NCI-H1694 (cell line): ENCODE measurements at regions not wholly inside any gene's neighbourhood (a gene's known extent, or its start where the extent isn't known, plus 50 kb on each side); places are given as distances from the start of the nearest gene placed in this dataset.

Source experiments
- DNase-seq: peaks from one replicate; lab custom pipeline; 2025; lab: John Stamatoyannopoulos, UW

DNA sequence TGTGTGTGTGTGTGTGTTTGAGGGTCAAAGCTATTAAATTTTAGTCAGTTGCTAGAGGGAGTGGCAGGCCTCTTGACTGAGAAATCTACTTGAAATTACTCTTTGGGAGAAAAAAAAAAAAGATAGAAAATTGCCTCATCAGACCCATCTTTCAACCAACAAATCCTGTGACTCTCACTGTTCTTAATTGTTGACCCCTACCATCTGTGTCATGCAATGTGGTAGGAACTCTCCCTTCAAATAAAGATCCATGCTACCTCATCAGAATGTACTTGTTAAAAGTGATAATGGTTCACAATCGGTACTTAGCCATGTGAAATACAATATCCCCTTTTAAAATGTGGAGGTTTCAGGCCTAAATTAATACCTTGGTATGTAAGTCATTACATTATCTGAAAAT lies 670.8 kb upstream of the FANCL start:
- no peak for DNase-seq

DNA sequence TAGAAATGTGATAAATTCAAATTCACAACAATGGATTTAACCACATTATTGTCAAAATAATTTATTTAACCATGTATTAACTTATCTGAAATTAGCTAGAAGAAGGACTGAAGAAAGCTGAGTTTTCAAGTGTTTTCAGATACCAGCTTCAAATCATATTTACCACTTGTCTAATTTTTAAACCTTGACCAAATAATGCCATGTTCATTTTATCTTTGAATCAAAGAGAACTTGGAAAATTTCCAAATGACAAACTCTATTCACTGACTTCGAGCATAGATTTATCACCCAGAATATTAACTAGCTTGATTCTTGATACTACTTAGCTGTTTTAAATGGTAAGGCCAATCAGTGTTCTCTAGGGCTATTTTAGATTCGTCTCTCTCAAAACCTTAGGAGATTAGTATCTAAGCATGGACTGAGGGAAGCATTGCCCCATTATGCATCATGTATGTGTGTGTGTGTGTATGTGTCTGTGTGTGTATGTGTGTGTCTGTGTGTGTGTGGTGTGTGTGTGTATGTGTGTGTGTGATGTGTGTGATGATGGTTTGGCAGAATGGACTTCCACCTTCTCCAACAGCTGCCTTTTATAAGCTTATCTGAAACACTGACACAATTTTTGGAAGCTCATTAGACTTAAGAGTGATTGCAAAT lies 667.5 kb upstream of the FANCL start:
- DNase-seq: no peak

DNA sequence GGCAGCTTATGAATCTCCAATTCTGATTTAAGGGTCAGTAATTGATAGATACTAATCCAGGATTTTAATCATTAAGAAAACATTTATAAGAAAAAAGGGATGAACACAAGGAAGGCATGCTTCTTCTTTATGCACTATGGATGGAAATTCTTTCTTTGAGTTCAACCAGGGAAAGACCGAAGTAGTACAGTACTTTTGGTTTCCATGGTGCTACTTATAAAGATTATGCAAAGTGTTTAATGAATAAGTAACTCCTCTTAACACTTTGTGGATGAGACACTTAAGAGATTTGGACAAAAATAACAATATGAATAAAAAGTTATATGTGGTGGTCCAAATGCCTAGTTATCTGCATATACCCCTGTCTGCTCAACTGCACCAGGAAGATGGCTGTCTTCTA lies 666.5 kb upstream of the FANCL start:
- no peak for DNase-seq

DNA sequence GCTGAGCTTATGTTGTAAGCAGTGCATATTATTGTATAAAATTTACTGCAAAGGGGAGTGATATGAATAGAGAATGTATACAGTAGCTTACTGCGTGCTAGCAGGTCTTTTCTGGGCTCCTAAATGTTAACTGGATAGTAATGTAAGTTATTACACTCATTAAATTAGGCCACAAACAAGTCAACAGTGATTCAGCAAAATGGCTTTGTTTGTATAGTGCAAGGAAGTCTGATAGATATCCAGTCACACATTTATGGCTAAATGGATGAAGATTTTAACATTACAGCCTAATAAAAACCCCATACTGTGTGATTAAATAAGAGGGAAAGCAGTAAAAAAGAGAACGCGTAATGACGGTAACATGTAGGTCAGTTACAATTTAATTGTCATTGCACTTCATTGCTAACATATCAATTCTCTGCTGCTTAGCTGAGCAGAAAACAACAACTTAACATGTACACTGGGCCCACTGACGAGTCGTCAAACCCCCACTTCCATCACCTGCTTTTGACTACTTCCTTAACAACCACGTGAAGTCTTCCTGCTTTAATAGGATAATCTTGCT lies 665.0 kb upstream of the FANCL start:
- no peak for DNase-seq

DNA sequence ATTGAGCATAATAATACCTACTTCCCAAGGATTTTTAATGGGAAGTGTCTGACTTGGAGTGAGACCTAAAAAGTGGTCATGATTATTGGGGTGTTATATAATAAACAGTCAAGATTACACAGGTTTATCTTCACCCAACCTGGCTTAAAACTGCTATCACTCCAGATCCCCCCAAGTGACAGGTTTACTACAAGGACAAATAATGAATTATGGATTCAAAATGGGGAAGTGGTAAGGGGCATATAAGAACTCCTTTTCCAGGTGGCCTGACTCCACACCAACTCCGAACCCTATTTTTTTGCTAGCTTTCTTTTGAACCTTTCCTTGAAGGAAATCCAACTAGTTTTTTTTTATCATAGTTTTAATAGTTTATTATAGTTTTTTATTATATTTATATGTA lies 663.0 kb upstream of the FANCL start:
- DNase-seq: no peak

DNA sequence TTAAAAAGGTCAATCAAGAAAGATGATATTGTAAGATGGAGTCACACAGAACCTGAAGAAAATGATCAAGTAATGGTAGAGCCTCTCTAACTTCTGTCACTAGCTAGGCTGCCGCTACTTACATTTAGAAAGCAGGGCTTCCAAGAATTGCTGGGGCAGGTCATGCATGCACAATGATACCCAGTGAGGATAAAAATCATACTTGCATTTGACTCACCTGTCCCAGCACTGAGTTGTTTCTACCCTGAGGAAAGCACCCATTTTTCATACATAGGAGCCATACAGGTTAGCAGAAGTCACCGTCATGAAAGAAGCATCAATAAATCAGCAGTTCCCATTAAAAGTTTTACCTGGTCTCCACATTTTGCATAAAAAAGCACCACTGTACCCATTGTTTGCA lies 662.3 kb upstream of the FANCL start:
- DNase-seq: no peak

DNA sequence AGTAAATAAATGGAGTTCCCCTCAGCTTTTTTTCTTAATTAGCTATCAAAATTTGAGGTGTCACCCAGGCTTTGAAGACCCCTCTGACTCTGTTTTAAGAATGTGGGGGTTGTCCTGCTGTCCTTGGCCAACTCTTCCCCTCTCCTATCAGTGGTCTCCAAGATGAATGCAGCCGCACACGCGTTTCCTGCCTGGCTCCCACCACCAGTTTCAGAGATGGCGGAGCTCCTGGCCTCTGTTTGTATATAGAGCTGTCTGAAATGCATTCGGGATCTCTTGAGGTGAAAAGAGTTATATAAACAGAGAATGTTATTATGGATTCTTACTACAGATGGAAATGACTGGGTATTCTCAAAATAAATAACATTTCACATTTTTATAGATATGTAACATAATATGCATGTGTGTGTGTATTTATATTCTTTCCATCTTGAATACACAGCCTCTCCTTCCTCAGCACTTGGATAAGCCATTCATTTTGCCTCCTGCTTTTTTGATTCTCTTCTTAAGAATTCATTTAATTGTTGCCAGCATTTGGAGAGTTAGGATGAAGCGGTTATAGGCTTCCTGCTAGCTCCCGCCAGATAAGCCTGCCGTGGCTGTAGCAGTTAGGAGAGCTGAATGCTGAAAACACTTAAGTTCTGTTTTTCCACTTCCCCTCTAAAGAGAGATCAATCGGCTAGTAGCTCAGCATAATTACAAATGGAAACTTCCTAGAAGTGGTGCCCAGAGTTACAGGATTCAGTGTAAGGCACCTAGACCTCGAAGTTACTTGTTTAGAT lies 659.3 kb upstream of the FANCL start:
- DNase-seq: no peak

DNA sequence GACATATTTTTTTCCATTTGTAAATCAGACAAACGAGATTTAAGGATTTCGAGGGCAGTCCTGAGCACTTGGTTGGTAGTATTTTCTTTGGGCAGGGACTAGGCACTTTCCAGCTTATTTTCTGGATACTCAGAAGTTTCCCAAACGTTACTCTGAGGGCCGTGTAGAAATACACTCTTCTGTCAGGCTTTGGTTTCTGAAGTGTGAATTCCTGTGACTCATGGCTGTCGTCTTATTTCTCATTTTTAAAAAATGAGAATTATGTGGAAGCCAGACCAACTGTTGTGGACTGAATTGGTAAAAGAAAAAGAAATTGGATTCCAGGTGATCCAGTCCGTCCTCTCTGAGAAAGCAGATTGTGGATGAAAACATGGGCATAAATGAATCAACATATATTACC lies 658.6 kb upstream of the FANCL start:
- DNase-seq: no peak

DNA sequence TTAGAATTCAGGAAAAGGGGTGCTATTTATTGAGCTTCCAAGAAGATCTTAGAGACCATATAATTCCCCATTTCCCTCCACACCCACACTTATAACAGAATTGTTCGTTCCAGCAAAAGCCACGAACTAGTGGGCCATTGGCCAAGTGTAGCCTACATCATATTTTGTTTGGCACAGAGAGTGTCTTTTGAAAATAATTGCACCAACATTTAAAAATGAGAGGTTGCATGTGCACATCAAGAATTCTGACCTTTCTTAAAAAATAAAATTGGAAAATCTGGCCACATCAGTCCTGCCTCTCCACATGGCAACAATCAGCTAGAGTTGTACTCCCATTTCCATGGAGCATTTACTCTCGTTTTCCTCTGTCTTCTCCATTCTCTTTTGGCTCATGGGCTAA lies 655.5 kb upstream of the FANCL start:
- DNase-seq: no peak

DNA sequence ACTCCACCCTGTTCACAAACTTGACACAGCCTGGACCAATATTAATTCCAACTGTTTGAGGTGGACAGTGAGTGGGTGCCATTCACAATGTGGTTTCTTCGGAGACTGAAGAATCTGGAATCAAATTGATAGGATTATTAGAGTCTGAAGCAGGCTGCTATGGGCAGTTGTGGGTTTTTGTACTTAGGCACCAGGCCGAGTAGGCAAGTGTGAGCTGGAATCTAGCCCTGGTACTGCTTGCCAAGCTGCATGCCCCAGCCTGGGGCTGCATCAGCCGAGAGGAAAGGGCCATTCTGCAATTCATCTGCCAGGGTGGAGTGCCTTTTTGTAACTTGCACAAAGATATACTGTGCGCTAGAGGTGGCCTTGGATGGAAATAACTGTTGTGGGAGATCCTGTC lies 654.7 kb upstream of the FANCL start:
- peak; percentile 34 for DNase-seq

DNA sequence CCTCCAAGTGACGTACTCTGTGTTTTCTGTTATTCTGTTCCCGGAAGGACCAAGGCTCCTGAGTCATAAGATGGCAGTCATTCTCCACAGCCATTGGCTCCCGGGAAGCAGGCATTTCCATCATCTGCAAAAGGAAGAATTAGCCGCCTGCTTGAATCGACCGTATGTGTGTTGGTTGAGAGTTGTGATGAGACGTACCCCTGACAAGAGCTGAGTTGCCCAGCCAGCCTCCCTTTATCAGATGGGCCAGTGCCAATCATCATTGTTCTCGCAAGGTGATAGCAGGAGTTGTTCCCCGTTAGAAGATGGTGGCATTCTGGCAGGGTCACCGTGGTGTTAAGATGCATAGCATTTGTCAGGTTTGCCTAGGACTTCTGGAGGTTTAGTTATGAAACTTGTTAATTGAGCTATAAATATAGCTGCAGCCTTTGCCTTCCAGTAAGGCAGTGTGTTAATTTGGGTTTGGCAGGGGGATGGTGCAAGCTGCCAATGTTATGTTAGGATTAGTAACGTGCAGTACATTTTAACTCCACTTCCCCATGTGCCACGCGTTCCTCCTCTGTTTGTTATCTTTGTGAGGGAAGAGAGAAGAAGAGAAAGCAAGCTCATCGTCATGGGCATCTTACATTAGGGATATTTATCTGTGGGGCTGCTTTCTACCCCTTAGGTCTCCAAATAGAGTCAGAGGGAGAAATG lies 652.7 kb upstream of the FANCL start:
- peak; percentile 65 for DNase-seq

DNA sequence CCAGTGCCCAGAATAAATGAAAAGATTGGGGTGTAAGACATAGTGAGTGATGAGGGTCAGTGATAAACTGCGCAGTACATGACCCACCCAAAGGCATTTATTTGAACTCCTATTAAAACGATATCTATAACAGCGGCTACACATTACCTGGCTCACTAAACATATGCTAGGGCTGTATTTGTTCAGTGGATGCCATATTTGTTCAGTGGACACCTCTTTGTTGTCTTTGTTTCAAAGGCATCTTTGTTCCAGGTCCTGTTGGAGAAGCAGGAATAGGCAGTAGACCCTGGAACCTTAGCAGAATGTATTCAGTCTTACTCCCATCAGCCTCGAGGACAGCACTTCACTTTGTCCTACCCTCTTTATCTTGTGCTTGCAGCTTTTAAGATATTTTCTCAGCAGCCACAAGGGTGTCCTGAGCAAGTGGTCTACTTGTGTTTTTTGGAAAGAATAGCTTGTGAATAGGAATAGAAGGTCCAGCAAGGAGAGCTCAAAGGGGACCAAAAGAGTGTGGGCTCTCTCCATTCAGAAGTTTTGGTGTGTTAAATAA lies 650.8 kb upstream of the FANCL start:
- no peak for DNase-seq

DNA sequence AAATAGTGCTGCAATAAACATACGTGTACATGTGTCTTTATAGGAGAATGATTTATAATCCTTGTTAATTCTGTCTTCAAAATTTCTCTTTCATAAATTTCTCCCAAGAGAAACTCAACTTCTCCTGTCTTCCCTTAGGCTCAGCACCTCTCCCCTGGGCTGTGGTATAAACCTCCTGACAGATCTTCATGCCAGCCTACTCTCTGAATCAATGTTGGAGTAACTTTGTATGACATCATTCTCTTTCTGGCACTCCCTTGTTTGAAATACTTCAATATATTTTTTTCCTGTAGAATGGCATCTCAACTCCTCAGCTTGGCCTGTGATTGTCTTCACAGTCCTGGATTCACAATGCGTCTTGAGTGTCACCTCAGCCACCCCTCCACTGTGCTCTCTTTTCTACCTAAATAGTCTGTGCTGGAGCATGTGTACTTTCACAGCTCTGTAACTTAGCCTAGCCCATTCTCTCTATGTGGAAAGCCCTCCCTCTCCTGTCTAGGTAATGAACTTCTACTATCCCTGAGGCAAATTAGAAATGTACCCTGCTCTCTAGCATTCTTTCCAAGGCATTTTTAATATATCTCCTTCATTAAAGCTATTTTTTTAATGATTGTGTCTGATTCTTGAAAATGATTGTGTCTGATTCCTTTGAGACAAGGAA lies 649.9 kb upstream of the FANCL start:
- DNase-seq: no peak

DNA sequence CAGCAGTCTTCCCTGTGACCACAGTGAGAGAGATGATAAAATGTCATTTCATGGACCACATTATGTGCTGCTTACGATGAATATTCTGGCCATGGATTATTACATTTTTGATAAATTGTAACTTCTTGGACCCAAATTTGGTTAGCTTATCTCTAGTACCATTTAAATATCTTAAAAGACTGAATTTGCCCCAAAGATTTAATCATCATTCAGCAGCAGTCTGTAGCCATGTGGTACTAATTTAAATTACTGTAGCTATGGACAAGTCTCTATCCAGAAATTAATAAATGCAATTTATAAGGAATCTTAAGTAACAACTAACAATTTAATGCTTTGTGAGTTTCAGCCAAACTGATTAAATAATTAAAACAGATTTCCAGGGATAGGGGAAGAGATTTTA lies 644.9 kb upstream of the FANCL start:
- DNase-seq: no peak

DNA sequence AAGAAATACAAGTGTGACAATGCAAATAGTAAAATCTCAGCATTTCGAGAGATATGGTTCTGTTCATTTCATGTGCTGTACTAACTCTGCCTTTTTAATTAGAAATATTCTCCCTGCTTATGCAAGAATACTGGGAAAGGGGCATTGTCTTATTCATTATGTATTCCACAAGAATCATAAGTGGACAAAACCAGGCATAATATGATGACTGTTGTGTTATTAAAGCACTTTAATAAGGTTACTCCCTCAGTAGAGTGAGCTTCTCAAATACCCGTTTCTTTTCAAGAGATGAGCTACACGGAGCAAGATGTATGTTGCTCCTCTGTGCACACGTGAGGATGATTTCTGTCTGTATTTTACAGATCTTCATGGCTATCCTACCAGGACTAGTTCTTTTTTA lies 638.7 kb upstream of the FANCL start:
- no peak for DNase-seq

DNA sequence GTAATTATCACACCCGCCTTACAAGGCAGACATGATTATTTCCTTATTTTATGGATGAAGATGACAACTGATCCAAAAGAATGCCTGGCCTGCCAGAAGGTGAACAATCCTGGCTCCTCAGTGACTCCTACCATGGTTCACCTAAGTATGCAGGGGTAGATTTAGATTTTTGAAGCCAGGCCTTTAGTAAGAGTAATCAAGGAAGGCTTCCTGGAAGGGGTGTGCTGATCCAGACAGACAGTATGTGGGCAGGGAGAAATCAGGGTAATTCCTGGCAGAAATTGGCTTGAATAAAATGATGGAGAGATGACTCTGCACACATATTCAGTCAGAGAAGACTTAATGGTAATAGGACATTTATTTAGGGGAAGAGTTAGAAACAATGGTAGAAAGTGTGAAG lies 637.7 kb upstream of the FANCL start:
- DNase-seq: no peak

DNA sequence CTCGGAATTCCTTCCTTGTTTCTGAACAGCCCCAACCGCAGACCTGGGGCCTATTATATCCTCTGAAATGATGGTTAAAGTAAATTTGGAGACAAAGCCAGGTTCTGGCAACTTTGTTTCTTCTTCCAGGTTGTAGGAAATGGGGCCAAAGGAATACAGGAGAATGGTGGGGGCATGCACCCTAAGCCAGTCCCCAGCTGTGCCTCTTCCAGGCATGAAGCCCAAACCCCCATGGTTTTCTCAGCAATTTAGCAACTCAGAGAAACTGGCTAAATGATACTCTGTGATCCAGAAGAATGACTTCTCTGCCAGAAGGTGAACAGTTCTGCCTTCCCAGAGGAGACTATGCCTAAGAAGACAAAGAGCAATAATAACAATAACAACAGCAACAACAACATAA lies 635.0 kb upstream of the FANCL start:
- no peak for DNase-seq

DNA sequence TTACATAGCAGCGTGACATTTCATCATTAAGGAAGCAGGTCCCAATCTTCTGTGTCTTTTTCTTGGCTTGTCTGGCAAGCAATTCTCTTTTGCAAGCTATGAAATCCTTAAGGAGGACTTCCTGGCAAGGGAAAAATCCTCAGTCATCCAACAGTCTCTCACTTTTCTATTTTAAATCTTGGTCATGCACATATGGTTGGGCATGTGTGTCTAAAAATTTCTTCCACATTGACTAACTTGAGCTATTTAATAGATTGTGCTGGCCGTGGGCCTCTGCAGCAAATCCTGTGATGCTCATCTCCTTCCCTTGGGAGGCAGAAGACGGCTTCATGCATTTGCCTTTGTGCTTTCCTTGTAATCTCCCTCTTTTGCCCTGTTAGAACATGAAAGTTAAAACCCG lies 634.3 kb upstream of the FANCL start:
- DNase-seq: no peak

DNA sequence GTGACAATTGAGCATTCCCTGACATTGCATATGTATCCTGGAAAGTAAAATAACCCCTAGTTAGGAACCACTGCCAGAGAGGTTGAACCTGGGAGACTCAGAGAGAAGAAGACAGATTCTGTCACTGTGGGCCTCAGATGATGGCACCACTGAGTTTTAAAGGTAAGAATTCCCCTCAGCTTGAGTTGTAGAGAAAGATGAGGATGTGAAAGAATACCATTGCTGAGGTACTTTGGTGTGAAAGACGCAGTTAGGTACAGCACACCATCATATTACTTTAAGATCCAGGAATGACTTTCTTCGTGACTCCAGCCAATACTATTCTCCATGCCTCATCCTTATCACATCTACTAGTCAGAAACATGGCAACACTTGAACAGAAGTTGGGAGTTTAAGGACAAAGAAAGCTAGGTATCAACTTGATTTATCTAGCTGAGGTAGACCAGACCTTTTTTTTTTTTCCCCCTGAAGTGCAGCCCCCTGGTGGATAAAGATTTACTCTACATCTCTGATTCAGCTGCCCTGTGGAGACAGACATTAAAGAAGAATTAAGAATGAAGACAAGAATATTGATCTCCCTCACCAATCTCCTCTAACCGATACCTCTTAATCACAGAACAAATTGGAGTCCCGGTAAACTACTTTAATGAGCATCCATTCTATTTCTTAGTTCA lies 630.5 kb upstream of the FANCL start:
- no peak for DNase-seq

DNA sequence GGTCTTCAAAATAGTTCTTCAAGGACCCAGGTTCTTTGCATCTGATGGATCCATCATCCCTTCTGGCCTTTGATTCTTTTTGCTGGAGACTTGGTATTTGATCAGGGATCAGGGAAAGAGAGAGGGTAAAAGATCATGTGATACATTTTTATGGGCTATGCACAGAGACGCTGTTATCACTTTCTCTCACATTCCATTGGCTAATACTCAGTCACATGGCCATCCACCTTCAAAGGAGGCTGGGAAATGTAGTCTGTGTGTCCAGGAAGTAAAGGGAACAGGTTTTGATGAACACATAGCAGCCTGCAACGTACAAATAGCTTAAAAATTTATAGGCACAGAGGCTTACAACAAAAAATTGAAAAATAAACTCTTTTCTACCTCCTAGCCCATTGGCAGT lies 629.6 kb upstream of the FANCL start:
- no peak for DNase-seq

DNA sequence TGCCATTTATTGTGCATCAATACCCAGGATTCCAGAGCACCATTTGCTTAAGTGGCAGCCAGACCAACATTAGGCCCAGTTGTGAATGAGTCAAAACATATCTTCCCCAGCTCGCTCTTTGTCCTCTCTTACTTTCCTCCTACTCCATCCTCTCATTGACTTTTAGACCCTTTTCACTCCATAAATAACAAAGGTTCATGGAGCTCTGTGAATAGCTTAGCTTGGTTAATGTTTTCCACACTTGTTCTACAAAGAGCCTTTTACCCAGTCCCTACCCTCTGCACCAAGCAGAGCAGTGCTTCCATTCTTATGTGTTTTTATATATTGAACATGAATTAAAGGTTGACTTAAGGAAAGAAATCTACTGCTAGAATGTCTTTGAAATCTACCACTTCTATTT lies 625.8 kb upstream of the FANCL start:
- DNase-seq: no peak

DNA sequence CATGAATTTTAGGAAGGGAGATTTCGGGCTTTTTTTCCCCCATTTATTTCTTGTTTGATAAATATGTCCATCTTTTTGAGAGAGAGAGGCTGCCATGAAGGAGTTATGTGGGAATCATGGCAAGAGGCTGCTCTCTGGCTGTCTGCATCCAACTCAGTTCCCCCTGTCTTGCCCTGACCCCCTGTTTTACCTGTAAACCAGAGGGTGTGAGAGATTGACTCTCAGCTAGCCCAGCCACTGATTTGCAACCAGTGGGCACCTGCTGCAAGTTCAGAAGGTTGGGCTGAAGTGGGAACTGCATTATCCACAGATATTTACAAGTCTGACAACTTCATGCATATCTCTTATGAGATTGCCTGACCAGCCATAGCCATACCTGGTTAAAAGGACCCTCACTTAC lies 625.4 kb upstream of the FANCL start:
- DNase-seq: no peak
